ENCODE measurements at regions not wholly inside any gene's neighbourhood (a gene's known extent, or its start where the extent isn't known, plus 50 kb on each side); places are given as distances from the start of the nearest gene placed in this dataset.

DNA sequence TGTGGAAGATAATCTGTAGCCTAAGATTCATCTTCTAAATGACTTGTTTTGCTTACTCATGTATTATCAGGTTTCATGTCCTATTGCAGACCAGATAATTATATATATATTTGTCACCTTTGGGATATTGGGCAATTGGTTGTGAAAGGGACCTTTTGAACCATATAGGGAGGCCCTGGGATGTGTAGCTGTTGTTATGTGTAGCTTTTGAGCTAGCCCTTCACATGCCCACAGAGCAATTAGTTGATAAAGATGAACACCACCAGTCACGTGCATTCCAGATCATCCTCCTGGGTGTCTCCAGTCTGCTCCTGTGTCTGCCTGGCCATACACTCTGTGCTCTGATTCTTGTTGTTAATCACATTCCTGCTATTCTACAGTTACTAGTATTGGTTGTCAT is 431.2 kb upstream of the FBXO33 start:
- DNase-seq (ENCODE audit: low read depth) = no peak

DNA sequence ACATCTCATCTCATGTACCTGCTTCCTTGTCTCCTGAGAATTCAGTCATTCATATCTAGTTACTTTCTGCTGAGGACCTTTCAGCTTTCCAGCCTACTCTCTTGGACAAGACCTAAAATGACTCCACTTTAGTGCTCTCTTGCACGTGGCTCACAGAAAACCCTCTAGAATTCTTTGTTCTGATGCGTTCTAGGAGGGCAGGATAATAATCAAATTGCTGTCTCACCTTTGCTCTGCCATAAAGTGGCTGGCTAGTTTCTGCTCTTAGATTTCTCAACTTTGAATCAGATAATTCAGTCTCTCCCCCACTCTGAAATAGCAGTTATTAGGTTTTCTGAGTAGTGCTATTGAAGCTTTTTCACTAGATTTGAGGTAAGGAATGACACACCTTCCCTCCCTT is 429.5 kb upstream of the FBXO33 start:
- no peak for DNase-seq (ENCODE audit: low read depth)

DNA sequence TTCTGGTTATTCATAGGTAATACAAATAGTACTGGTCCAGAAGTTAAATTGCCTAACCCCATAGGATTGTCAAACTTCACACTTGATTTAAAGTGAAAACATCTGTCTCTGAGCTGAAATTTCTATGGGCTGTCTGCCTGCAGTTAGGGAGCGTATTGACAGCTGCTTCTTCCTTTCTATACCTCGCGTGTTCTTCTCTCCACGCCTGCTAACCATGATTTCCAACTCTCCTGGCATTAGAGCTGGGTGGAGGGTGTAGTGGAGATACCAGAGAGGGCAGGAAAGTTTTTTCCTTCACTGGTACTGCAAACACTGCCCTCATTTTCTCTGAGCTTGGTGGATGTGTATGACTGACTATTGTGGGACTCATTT is 429.0 kb upstream of the FBXO33 start:
- no peak for DNase-seq (ENCODE audit: low read depth)

DNA sequence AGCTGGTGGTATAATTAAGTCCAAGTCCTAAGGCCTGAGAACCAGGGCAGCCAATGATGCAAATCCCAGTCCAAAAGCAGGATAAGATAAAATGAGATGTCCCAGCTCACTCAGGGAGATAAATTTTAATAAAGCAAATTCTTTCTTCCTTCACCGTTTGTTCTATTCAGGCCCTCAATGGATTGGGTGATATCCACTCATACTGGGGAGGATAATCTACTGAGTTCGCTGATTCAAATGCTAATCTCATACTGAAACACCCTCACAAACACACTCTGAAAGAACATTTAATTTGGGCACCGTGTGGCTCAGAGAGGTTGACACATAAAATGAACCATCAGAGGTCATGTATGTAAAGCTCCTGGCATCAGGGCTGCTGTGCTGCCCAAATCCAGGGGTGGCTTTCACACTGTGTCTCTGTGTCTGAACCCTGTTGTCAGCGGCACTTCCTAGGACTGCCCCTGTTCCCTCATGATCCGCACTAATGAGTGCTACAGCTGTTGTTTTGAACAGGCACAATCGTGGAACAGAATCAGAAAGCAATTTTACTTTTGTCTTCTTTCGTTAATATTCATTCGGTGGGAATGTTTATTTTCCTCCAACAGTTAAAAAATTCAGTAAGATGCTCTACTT is 428.5 kb upstream of the FBXO33 start:
- no peak for DNase-seq (ENCODE audit: low read depth)

DNA sequence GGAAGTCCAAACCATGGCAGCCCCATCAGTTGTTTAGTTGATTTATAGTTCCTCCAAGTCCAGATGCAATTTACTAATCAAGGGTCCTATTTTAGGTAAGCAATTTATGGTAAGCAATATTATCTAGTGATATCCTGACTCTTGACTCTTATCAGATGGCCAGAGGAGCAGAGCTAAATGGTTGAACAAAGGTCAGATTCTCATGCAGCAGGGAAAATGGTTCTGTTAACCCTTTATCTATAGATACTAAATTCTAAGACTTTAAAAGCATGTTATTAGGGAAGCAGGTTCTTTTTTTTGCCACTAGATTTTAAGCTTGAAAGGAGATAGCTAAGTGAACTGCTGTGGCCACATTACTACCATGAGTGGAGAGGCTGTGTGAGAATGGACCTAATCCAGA is 427.1 kb upstream of the FBXO33 start:
- no peak for DNase-seq (ENCODE audit: low read depth)

DNA sequence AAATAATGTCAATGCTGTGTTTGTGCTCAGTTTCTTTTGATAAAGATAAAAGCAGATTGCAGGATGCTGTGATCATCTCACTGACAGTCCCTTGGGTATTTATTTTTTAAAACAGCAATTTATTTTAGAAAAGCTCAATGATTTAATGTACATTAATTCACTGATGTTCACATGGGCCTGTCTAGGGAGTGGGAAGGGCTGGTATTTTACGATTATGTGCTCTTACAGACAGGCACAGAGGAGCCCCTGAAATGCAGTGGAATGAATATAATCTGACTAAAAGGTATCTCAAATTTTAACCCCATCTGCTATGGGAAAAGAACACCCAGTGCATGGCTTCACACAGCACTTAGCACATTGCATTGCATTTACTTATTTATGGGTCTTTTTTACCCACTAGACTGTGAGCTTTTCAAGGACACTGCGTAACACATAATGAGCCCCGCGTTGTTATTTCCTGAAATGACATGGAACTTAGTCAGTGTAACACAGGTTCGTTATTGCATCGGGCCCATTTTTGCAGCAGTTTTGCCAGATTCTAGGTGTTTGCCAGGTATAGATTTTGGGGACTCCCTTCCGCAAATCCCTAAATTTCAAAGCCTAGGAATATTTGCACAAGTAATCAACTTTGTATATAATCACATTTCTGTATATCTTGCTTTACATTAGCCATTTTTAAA is 425.3 kb upstream of the FBXO33 start:
- DNase-seq (ENCODE audit: low read depth) = no peak

DNA sequence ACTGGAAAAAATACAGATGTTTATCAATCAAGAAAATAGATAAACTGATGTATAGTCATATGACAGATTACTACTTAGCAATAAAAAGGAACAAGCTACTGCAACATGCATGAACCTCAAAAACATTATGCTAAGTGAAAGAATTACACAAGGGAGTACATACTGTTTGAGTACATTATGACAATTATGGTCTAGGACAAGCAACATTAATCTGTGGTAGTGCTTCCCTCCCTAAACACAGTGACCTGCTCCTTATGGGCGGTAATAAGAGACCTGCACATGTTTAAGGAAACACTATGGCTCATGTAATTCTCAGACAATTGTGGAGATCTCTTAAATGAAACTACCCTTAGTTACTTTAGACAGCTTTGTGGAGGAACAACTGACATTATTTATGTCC is 421.2 kb upstream of the FBXO33 start:
- no peak for DNase-seq (ENCODE audit: low read depth)

DNA sequence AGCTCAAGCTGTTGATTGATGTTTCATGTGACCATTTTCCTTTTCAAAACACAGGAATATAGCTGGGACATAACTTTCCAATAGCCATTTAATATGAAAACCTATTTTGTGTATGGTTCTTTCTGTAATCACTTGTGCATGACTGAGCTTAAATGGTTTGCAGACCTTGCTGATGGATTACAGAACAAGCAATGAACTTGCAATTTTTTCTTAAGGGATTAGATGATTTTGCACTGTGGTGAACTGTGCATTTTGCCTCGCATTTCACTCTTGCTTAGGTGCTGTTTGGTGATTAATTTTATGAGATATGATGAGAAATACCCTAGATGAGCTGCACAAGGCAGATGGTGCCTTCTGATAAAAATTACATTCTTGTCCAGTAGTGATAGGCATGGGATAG is 419.0 kb upstream of the FBXO33 start:
- DNase-seq (ENCODE audit: low read depth) = no peak

DNA sequence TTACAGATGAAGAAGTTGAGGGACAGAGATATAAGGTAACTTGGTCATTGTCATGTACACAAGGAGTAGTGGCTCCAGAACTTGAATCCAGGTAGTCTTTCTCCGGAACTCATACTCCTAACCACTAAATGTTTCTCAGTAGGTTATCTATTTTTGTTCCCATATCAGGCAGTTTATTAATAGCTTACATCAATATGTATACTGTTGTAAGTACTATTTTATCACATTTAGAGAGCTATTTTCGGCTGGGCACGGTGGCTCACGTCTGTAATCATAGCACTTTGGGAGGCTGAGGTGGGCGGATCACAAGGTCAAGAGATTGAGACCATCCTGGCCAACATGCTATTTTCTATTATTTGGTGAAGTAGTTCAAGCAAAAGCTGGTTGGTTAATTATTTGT is 415.6 kb upstream of the FBXO33 start:
- no peak for DNase-seq (ENCODE audit: low read depth)

DNA sequence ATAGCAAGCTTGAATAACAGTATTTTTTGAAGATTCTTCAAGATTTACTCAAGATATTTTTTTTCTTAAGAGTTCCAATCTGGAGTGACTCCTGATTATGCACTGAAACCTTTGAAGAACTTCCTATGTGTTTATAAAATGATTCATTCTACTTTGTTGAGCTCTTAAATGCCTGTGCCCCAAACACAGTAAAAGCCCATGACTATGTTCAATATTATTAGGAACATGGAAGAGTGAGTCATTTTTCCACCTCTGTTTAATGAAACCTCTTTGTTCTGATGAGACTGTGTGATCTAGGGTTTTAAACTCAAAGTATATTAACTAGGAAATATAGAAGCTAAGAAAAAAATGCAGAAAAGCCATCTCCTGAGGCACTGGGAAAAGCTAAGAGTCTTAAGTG is 415.0 kb upstream of the FBXO33 start:
- DNase-seq (ENCODE audit: low read depth) = no peak

DNA sequence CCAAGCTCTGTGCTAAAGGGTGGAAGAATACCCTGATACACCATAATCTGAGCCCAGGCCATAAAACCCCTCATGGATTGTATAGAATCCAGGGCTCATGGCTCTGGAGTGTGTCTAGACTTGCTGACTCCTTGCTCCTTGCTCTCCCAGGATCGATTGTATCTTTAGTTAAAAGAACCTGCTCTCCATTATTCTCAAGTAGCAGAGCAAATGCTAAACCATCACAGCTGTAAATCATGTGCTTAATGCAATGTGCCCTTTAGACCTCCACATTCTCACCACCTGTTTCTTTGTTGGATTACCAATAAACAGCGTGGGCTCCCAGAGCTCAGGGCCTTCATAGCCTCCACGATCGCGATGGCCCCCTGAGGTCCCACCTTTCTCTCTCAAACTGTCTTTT is 411.6 kb upstream of the FBXO33 start:
- no peak for DNase-seq (ENCODE audit: low read depth)

DNA sequence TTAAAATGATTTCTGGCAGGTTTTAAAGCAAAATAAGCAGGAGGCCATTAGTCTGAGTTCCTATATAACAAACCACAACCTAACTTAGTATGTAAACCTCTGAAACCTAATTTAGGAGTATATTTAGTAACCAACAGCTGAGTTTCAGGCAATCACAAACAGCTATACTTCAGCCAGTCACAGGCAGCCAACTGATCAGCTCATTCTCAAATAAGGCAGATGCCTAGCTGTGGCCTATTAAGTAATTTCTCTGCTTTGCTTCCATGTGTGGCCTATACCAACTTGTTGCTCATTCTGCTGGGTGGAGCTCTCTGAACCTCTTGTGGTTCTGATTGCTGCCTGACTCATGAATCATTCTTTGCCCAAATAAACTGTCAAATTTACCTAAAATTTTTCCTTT is 408.9 kb upstream of the FBXO33 start:
- DNase-seq (ENCODE audit: low read depth) = no peak

DNA sequence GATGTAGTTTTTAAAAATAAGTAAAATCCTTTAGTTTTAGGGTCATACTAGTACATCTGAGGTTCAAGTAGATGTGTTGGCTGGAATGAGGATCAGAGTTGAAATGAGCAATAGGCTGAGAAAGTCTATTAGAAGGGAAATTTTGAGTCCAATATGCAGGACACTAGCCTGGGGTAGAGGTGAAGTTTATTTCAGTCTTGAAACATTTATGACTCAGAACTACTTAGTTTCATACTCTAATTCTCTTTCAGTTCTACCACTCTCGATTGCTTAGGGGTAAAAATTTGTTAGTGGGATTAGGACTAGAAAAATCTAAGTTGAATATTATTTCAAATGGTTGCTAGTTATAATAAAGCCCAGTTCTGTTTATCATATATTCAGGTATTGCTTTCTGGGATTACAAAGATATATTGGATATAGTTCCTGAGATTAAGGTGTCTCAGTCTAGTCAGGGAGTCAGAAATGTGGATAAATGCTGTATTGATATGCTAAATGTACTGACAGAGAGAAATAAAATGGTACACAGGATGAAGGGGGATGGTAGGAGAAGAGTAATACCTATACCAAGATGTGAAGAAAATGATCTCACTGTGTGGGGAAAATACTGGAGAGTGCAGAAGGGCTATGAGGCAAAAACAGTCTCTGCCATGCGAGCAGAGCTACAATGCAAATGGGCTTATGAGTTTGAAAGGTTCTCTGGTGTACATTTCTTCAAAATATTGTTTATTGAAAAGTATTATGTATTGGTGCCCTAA is 395.8 kb upstream of the FBXO33 start:
- DNase-seq (ENCODE audit: low read depth) = no peak

DNA sequence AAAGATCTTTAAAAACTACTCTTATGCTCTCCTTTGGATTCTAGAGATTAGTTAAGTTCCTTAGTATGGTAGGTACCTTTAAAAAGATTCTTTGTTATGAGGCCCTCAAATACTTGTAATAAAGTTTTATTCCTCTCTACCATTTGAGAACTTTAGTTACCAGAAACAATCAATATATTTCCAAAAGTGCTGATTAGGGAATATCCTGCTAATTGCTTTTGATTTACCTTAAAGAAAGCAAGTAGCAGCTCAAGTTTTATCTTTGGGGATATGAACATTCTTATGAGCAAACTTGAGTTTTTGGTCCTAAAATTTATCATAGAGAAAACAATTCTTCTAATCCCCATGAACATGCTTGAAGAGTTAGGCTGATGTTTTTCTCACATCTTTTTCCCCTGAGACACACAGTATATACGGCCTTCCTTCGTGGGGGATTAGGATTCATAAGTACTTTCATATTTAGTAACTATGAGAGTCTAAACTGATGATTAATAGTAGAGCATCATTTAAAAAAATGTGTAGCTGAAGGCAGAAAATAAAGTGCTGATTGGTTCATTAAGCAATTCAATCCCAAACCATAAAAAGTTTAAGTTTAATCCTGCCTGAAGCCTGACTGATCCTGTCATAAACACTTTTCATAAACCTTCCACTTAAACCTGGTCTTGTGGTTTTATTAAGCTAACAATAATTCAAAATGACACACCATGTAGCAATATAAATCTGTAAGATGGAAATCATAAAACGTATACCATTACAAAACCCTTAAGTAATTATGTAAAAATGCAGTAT is 380.5 kb upstream of the FBXO33 start:
- DNase-seq (ENCODE audit: low read depth) = no peak

DNA sequence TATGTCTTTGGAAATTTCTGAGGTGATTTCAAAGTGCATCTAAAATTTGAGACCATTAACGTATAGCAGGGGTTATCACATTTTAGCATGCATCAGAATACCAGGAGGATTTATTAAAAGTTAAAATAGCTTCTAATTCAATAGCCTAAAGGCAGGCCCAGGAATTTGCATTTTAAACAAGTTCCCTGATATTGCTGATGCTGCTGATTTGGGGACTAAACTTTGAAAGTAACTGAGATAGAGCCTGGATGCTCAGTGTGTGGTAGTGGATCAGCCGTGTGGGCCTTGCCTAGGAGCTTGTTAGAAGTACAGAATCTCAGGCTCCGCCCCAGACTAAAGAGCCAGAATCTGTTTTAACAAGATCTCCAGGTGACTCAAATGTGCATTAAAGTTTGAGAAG is 375.0 kb upstream of the FBXO33 start:
- DNase-seq (ENCODE audit: low read depth) = no peak

DNA sequence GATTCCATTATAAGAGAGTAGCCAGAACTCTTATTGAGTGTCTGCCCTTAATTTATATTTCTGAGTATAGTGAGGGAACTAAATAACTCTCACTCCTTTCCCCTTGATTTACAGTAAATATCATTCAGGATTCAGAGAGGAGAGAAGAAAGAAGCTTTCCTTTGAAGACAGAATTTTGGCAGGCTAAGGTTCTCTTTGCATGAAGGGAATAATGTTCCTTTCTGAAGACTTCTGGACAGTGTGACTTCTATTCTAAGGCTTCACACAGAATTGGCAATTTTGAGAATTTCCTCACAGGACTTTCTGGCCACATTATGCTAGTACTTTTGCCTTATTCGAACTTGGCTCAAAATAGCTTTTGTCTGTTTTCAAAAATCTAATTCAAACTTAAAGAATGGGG is 352.2 kb upstream of the FBXO33 start:
- no peak for DNase-seq (ENCODE audit: low read depth)

DNA sequence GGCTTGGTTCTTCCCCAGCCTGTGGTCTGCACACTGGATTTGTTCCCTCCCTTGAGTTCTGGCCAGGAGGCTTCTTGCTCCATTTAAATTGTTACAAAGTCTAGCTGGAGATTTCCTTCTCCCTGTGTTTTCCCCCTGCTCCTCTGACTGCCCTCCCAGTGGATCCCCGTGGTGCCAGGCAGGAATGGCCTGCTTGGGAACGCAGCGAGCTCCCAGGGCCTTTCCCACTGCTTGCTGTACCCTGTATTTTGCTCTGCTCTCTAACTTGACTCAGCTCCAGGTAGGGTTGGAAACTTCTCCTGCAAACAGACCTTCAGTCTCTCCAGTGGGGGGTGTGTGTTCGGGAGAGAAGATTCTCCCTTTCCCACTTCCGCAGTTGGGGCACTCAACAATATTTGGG is 349.2 kb upstream of the FBXO33 start:
- DNase-seq (ENCODE audit: low read depth) = no peak

DNA sequence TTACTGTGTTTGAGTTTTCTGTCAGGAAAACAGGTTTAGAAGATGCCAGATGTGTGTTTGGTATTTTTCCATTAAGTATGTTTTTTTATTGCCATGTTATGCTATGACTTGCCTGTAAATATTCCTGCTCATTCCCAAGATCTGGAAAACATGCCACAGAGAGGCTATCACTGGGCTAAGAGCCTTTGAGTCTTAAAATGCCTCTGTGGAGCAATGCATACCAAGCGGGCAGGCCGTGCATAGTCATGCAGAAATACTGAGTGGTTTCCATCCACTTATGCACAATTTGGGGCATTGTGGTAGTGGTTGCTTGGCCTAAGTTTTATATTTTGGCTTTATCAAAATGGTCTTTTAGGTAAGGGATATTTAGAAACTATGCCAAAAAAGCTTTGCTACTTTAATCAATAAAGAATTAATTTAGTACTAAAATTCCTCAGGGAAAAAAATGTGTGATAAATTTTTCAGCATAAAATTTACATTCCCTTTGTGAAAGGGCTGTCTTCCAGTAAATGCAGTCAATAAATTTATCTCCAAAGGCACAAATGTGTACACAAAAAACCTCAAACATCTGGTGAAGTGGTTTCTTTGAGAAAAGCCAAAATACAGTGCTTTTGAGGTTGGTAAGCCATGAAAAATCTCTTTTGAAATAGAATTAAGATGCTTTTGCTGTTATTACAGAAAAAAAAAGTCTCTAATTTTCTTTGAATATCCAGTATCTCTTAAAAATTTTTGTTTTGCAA is 341.3 kb upstream of the FBXO33 start:
- DNase-seq (ENCODE audit: low read depth) = no peak

DNA sequence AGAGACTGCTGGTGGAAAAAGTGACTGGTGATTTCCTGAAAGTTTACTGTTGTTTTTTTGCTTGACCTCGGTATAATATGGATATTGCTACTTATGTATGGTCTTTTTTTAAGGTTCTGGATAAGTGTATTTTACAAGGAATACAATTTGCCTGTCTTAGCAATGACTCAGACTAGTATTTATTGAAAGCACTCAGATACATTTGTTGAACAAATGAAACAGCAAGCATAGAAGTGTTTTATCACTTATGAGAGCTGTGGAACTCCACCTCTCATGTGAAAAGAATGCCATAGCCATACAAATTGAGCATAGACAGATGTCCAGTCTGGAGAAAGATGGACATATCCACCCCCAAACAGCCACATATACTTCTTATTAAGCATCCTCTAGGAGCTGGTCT is 340.4 kb upstream of the FBXO33 start:
- DNase-seq (ENCODE audit: low read depth) = no peak

DNA sequence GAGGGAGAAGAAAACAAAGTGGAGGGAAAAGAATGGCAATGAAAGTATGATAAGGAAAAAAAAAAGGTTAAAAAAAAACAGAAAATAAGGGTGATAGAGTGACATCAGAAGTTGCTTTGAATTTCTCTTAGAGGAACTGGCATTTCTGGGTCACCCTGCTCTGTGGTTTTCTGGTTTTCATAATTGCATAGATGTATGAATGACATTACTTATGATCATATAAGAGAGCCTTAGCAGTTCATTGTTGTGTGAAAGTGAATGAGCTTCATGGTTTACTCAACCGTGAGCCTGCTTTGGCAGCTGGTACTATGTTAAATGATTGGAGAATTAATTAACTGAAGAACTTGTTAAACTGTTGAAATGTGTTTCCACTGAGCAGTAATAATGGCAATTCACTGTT is 336.4 kb upstream of the FBXO33 start:
- no peak for DNase-seq (ENCODE audit: low read depth)

DNA sequence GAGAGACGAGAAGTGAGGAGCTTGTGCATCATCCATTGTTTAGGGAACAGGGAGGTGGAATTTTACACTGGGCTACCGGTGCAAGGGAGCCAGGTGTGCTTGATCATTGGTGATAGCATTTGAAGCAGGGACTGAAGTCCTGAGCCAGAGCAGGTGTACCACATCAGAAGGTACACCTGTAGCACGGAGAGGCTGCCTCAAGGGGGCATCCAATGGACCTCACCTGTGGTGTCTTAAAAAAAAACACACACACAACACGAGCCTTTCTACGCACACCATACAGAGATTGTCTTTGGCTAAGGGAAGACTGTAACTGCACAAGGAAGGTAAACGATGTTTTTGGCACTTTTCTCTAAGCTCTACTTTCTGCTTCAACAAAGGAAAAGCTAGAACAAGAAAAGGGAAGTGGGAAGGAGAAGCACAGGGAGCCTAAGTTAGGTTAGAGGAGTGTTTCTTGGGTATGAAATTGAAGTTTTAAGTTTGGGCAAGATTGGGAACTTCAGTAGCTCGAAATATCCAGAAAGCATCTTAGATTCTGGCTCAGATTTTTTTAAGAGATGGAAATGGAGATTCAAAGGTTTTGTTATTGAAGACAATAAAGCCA is 334.3 kb upstream of the FBXO33 start:
- DNase-seq (ENCODE audit: low read depth) = no peak

DNA sequence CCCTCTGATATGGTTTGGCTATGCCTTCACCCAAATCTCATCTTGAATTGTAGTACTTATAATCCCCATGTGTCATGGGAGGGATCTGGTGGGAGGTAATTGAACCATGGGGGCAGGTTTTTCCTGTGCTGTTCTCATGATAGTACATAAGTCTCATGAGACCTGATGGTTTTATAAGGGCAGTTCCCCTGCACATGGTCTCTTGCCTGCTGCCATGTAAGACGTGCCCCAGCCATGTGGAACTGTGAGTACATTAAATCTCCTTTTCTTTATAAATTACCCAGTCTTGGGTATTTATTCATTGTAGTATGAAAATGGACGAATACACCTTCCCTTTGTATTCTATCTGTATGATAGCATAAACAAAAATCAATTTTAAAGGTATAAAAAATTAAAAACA is 333.4 kb upstream of the FBXO33 start:
- no peak for DNase-seq (ENCODE audit: low read depth)
